ENCODE measurements at regions not wholly inside any gene's neighbourhood (a gene's known extent, or its start where the extent isn't known, plus 50 kb on each side); places are given as distances from the start of the nearest gene placed in this dataset.

- no peak for TF ChIP-seq ZNF274 (IDR thresholded peaks at IDR 0.05; ENCODE audit: low read depth, low read length)
- H3K4me3 ChIP-seq (ENCODE audit: low read length) = no peak overlapping the region
Observed at GRCh38 chr15:97717806-97718205, 242.7 kb upstream of the ARRDC4 start.

GRCh38 chr15:97718509-97718908 lies 242.0 kb upstream of the ARRDC4 start:
- no peak overlapping the region for H3K4me3 ChIP-seq (ENCODE audit: low read length)
- no peak for TF ChIP-seq ZNF274 (IDR thresholded peaks at IDR 0.05; ENCODE audit: low read depth, low read length)

DNA sequence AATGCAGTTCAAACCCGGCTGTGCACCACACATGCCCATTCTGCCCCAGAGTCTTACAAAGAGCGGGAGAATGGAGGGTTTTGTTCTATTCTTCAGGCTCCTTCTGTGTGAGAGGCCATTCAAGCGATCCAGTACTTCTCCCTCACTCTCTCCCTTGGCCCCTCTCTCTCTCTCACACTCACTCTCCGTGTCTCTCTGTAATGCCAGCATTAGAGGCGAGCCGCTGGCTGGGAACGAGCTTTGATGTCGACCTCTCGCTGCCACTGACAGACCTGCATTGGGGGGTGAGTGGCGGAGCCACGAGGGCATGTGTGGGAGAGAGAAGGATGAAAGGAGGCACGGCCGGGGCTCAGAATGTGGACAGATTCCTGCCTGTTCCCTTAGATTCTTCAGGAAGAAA lies 231.7 kb upstream of the ARRDC4 start:
- no peak overlapping the region for H3K4me3 ChIP-seq (ENCODE audit: low read length)
- no peak for TF ChIP-seq ZNF274 (IDR thresholded peaks at IDR 0.05; ENCODE audit: low read depth, low read length)

DNA sequence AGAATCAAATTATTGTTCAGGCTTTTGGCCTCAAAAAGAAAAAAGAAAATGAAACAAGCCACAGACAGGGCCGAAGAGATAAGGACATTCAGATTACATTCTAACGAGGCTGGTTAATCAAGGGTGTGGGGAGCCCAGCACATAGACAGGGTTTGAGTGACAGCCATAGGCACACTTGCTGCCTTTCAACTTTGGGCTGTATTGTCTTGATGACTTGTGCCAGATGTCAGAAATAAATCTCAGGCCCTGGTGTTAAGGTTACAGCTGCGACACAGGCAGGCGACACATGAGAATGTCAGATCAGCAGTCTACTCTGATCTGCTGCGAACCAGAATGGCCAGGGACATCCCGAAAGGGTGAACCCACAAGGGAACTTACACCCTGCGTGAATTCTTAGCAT lies 231.2 kb upstream of the ARRDC4 start:
- TF ChIP-seq ZNF274 (IDR thresholded peaks at IDR 0.05; ENCODE audit: low read depth, low read length) = no peak

DNA sequence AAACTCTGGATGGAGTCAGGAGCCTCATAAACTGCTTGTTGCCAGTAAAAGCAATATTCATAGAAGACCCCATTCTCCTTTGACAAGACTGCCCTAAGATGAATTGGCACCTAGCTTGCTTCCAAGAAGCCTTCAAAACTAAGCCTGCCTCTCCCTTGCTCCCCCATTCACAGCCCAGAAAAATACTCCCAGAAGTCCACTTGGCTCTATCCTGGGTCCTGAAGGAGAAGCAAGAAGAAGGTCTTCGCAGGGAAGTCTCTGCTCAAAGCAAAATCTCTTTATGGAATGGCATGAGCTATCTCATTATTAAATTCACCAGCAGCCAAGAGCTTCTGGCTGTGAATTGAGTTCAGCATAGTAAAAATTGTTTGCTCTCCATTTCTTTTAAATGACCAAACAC lies 230.2 kb upstream of the ARRDC4 start:
- no peak for TF ChIP-seq ZNF274 (IDR thresholded peaks at IDR 0.05; ENCODE audit: low read depth, low read length)
- H3K4me3 ChIP-seq (ENCODE audit: low read length) = no peak overlapping the region

More for the DNA sequence above, 231.2 kb upstream of the ARRDC4 start:
- H3K4me3 ChIP-seq (ENCODE audit: low read length) = no peak overlapping the region

GRCh38 chr15:97731859-97732258 lies 228.6 kb upstream of the ARRDC4 start:
- H3K4me3 ChIP-seq (ENCODE audit: low read length) = no peak overlapping the region
- no peak for TF ChIP-seq ZNF274 (IDR thresholded peaks at IDR 0.05; ENCODE audit: low read depth, low read length)

- H3K4me3 ChIP-seq (ENCODE audit: low read length) = no peak overlapping the region
- no peak for TF ChIP-seq ZNF274 (IDR thresholded peaks at IDR 0.05; ENCODE audit: low read depth, low read length)
Observed at GRCh38 chr15:97733373-97733772, 227.1 kb upstream of the ARRDC4 start.

DNA sequence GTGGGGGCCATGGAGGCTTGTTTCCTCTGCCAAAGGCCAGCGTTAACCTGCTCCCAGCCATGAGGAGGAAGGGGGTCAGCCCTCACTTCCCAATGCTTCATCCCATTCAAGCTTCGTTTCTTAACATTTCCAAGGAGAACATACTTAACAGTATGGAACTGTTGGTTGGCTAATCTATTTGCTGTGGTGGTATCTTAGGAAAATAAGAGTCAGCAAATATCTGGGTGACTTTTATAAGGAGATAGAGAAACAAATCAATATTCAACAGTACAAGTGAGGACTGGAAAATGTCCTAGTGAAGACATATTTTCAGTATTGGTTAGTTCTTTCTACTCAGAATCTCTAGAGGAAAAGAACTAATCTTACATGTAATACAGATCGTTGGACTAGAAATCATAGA lies 223.8 kb upstream of the ARRDC4 start:
- no peak for TF ChIP-seq ZNF274 (IDR thresholded peaks at IDR 0.05; ENCODE audit: low read depth, low read length)
- H3K4me3 ChIP-seq (ENCODE audit: low read length) = no peak overlapping the region

GRCh38 chr15:97745481-97746071 lies 214.9 kb upstream of the ARRDC4 start:
- H3K4me3 ChIP-seq (ENCODE audit: low read length) = no peak overlapping the region
- TF ChIP-seq ZNF274 (IDR thresholded peaks at IDR 0.05; ENCODE audit: low read depth, low read length) = no peak

- H3K4me3 ChIP-seq (ENCODE audit: low read length) = no peak overlapping the region
- TF ChIP-seq ZNF274 (IDR thresholded peaks at IDR 0.05; ENCODE audit: low read depth, low read length) = no peak
Observed at GRCh38 chr15:97747342-97747741, 213.2 kb upstream of the ARRDC4 start.

- H3K4me3 ChIP-seq (ENCODE audit: low read length) = no peak overlapping the region
- TF ChIP-seq ZNF274 (IDR thresholded peaks at IDR 0.05; ENCODE audit: low read depth, low read length) = no peak
Observed at GRCh38 chr15:97748576-97748975, 211.9 kb upstream of the ARRDC4 start.

DNA sequence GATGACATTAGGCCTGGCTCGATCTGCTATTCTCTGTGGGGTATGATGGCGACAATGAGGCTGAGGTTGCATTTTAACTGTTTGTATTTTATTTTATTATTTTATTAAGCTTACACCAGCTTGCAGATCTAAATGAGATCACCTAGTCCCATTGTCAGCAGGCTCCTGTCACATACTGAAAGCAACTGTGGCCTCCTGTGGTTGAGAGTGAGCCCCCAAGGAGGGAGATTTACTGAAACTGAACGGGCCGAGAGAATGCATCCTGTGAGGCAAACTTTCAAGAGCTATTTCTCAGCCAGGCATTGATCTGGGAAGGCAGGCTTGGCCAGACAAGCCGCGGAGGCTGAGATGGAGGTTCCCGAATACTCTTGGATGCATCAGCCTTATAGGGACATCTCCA lies 210.4 kb upstream of the ARRDC4 start:
- no peak overlapping the region for H3K4me3 ChIP-seq (ENCODE audit: low read length)
- TF ChIP-seq ZNF274 (IDR thresholded peaks at IDR 0.05; ENCODE audit: low read depth, low read length) = no peak

- no peak overlapping the region for H3K4me3 ChIP-seq (ENCODE audit: low read length)
- TF ChIP-seq ZNF274 (IDR thresholded peaks at IDR 0.05; ENCODE audit: low read depth, low read length) = no peak
Observed at GRCh38 chr15:97755726-97756125, 204.8 kb upstream of the ARRDC4 start.

GRCh38 chr15:97759363-97759762 lies 201.1 kb upstream of the ARRDC4 start:
- H3K4me3 ChIP-seq (ENCODE audit: low read length) = no peak overlapping the region
- no peak for TF ChIP-seq ZNF274 (IDR thresholded peaks at IDR 0.05; ENCODE audit: low read depth, low read length)

DNA sequence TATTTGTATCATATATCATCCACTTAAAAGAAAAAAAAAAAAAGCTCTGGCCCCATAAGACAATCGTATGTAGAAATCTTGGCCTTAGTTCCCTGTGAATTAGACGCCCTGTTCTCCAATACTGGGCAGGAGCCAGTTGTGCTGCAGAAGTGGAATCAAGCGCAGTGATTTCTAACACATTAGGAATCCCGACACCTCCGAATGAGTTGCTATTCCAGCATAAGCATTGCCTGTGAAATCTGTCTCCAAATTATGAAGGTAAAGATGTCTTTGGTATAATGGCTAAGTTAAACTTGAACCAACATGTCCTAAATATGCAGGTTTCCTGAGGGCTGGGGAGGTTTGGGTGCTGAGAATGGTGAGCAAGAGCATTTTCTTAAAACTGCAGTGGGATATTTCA lies 199.4 kb upstream of the ARRDC4 start:
- no peak overlapping the region for H3K4me3 ChIP-seq (ENCODE audit: low read length)
- no peak for TF ChIP-seq ZNF274 (IDR thresholded peaks at IDR 0.05; ENCODE audit: low read depth, low read length)

DNA sequence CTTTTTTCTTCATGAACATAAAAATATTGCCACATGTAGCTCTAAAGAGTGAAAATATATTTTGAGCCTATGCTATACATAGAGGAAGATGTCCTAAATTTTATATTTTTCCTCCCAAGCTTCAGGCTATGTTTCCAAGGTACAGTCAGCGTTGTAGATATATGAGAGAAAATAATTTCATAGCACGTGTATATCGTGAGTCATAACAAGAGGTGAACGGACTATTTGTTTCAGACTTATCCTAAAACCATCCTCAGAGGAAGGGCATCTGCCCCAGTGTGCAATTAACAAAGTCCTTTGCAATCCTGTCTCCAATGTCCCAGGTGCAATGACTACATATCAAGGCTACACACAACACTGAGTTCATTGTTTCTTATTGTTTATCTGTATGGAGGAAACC lies 177.3 kb upstream of the ARRDC4 start:
- no peak for TF ChIP-seq ZNF274 (IDR thresholded peaks at IDR 0.05; ENCODE audit: low read depth, low read length)
- H3K4me3 ChIP-seq (ENCODE audit: low read length) = no peak overlapping the region
